K562 (cell line): ENCODE measurements at regions not wholly inside any gene's neighbourhood (a gene's known extent, or its start where the extent isn't known, plus 50 kb on each side); places are given as distances from the start of the nearest gene placed in this dataset.

Experiments used
- CBX8 ChIP-seq: fragments of 200-600 bp; sonication (generic); IDR thresholded peaks from 2 replicates; pipeline ENCODE4 v1.6.1; 2012; ENCODE audit warnings: borderline replicate concordance, mixed run types, low read depth, mild to moderate bottlenecking, moderate library complexity, mixed read lengths, low read length, control low read depth, inconsistent platforms; ENCODE audit not compliant: poor library complexity, severe bottlenecking; ENCODE audit errors: extremely low read depth
- CHD7 ChIP-seq: fragments of 200-600 bp; sonication (generic); IDR thresholded peaks from one replicate; pipeline ENCODE4 v1.6.1; 2012; ENCODE audit warnings: mild to moderate bottlenecking, low read depth, low read length, inconsistent platforms
- E2F8 ChIP-seq: fragments of 450-650 bp; IDR thresholded peaks from 2 replicates; pipeline ENCODE4 v1.7.1; 2018; ENCODE audit warnings: mild to moderate bottlenecking, low read depth; ENCODE audit not compliant: partially characterized antibody
- MED1 ChIP-seq: sonication (generic); formaldehyde crosslinking; IDR thresholded peaks from 2 replicates; pipeline ENCODE4 v1.8.1; 2023; ENCODE audit warnings: missing genetic modification reagents, borderline replicate concordance
- MYNN ChIP-seq, 2 experiments: sonication (generic); formaldehyde crosslinking in 1 of 2; IDR thresholded peaks; 2 replicates each; pipeline versions ENCODE4 v1.5.0 to v1.6.1; 2016 to 2020; ENCODE audit warnings: antibody characterized with exemption in 1 of 2, missing genetic modification reagents in 1 of 2
- PKNOX1 ChIP-seq: fragments of 450-650 bp; IDR thresholded peaks from 2 replicates; pipeline ENCODE4 v1.6.1; 2016
- PRDM10 ChIP-seq: fragments of 450-650 bp; IDR thresholded peaks from 2 replicates; pipeline ENCODE4 v1.6.1; 2018; ENCODE audit not compliant: partially characterized antibody
- ZNF23 ChIP-seq: fragments of 250-450 bp; sonication (Bioruptor Pico); IDR thresholded peaks from 2 replicates; pipeline ENCODE4 v1.4.0; 2020; ENCODE audit warnings: mild to moderate bottlenecking

- no peak for TF ChIP-seq PRDM10
- no peak for TF ChIP-seq ZNF23 (CRISPR knock-in tag)
- TF ChIP-seq CBX8: no peak
- TF ChIP-seq MED1 (CRISPR knock-in tag): no peak
- TF ChIP-seq MYNN (IDR thresholded peaks at IDR 0.05): no peak
- TF ChIP-seq MYNN (CRISPR knock-in tag; IDR thresholded peaks at IDR 0.05): no peak
- no peak for TF ChIP-seq E2F8
- TF ChIP-seq PKNOX1: 0 out of 2 replicates have a peak, but pooled peaks have one; percentile 18
- TF ChIP-seq CHD7: no peak
These were observed 56.9 kb upstream of the SLC1A1 start (continued) for GRCh38 chr9:4433379-4433778.
